Chondrocyte (in vitro differentiated cells): ENCODE measurements at regions not wholly inside any gene's neighbourhood (a gene's known extent, or its start where the extent isn't known, plus 50 kb on each side); places are given as distances from the start of the nearest gene placed in this dataset.

Experiments used
- DNase-seq: peaks from one replicate; pipeline ENCODE4 v3.0.0; 2021; ENCODE audit warnings: mixed read lengths, low spot score
- H3K27ac Mint-ChIP-seq: one replicate; pipeline ENCODE4 v1.8.0; 2021; ENCODE audit warnings: mild to moderate bottlenecking, moderate library complexity, mixed read lengths; ENCODE audit not compliant: unreplicated experiment
- H3K27me3 Mint-ChIP-seq: 2 replicates; pipeline ENCODE4 v1.8.0; 2021; ENCODE audit warnings: low read depth, mixed read lengths
- H3K36me3 Mint-ChIP-seq: 2 replicates; pipeline ENCODE4 v1.8.0; 2021; ENCODE audit warnings: low read depth, mixed read lengths
- H3K4me1 Mint-ChIP-seq: 2 replicates; pipeline ENCODE4 v1.8.0; 2021; ENCODE audit warnings: low read depth, mild to moderate bottlenecking, mixed read lengths
- H3K4me3 Mint-ChIP-seq: one replicate; pipeline ENCODE4 v1.8.0; 2021; ENCODE audit warnings: mild to moderate bottlenecking, moderate library complexity, mixed read lengths; ENCODE audit not compliant: unreplicated experiment
- H3K9me3 Mint-ChIP-seq: 2 replicates; pipeline ENCODE4 v1.8.0; 2021; ENCODE audit warnings: low read depth, mixed read lengths
- CTCF ChIP-seq: fragments of 200-600 bp; sonication (generic); IDR thresholded peaks from 2 replicates; pipeline ENCODE4 v1.5.0; 2021; ENCODE audit warnings: antibody characterized with exemption, mild to moderate bottlenecking, moderate library complexity

- H3K36me3 Mint-ChIP-seq, result peaks cover 2% of the 10 kb centered on the region
- no peaks in the 10 kb centered on the region for H3K9me3 Mint-ChIP-seq
- no peak for TF ChIP-seq CTCF
- no peaks in the 10 kb centered on the region for H3K27me3 Mint-ChIP-seq
- DNase-seq, result no peak
- H3K4me1 Mint-ChIP-seq, result peaks cover 23% of the 10 kb centered on the region
- no peak overlapping the region for H3K27ac Mint-ChIP-seq
- H3K4me3 Mint-ChIP-seq, result no peak overlapping the region
Observed at GRCh38 chr2:64731746-64732145, 78.0 kb upstream of the SERTAD2 start.

DNA sequence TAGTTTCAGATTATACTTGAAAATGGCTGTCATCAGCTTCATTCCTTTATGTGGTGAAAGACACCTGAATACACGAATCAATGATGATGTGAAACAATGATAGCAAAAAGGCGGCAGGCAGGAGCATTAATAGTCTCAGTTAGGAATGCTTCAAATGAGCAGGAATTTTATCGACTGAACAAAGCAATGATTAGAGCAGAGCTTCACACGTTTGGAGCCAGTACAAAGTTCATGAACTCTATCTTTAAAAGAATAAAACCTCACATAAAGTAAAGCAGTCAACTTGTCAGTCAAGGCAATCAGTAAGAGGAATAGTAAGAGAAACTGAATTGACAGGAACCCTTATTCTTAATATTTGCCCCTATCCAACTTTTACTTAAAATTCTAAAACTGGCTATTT lies 78.4 kb upstream of the SERTAD2 start:
- Mint-ChIP-seq H3K27ac (no peak overlapping the region), H3K4me1 (peaks cover 23% of the 10 kb centered on the region), H3K9me3 (no peaks in the 10 kb centered on the region), H3K36me3 (peaks cover 2% of the 10 kb centered on the region), H3K27me3 (no peaks in the 10 kb centered on the region), H3K4me3 (no peak overlapping the region)
- no peak for TF ChIP-seq CTCF
- no peak for DNase-seq

DNA sequence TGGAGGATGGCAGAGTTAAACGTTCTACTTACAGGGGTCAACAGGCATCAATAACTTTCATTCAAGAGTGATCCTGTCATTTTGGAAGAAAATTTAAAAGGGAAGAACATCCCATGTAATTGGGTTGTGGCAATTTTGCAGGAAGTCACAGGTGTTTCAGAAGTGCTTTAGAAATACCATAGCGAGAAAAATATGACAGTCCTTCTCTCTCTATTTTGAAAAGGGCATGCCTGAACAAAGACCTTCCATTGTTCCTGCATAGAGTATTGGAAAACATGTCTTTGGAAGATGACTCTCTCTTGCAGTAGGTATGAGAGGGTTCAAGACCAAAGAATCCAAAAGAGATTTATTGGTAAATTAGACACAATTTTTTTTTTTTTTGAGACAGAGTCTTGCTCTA lies 81.8 kb upstream of the SERTAD2 start:
- Mint-ChIP-seq H3K4me1 (peaks cover 10% of the 10 kb centered on the region), H3K4me3 (no peak overlapping the region), H3K9me3 (no peaks in the 10 kb centered on the region), H3K36me3 (peaks cover 2% of the 10 kb centered on the region), H3K27ac (no peak overlapping the region), H3K27me3 (no peaks in the 10 kb centered on the region)
- no peak for TF ChIP-seq CTCF
- DNase-seq, result no peak

GRCh38 chr2:64737547-64737946 lies 83.8 kb upstream of the SERTAD2 start:
- Mint-ChIP-seq H3K27ac (no peak overlapping the region), H3K4me3 (no peak overlapping the region), H3K36me3 (peaks cover 2% of the 10 kb centered on the region), H3K4me1 (peaks cover under 1% of the 10 kb centered on the region), H3K27me3 (no peaks in the 10 kb centered on the region), H3K9me3 (no peaks in the 10 kb centered on the region)
- no peak for TF ChIP-seq CTCF
- DNase-seq, result no peak

- DNase-seq, result no peak
- Mint-ChIP-seq H3K27me3 (no peaks in the 10 kb centered on the region), H3K36me3 (peaks cover 2% of the 10 kb centered on the region), H3K9me3 (no peaks in the 10 kb centered on the region), H3K4me3 (no peak overlapping the region), H3K4me1 (peaks cover 5% of the 10 kb centered on the region), H3K27ac (no peak overlapping the region)
- TF ChIP-seq CTCF, result no peak
Observed at GRCh38 chr2:64738026-64738425, 84.3 kb upstream of the SERTAD2 start.
